G401 (cell line): ENCODE measurements at regions not wholly inside any gene's neighbourhood (a gene's known extent, or its start where the extent isn't known, plus 50 kb on each side); places are given as distances from the start of the nearest gene placed in this dataset.
"Not testable (repeated sequence)": the region's sequence is repeated elsewhere in the genome, so short reads cannot be mapped to it uniquely, and the experiment has no call there.

Experiments used
- DNase-seq: peaks from one replicate; pipeline ENCODE4 v3.0.0-alpha.2; 2015; ENCODE audit warnings: low spot score
- in situ Hi-C: cut with HindIII; loops from 2 replicates; pipeline ENCODE4 v1.10.0; 2016; ENCODE audit warnings: low sequenced_read_pairs, mixed read lengths

- in situ Hi-C loops, result no loop called here
- DNase-seq, result peak; percentile 74
Observed at GRCh38 chr11:100575860-100576717, 111.0 kb upstream of the ARHGAP42 start.

GRCh38 chr11:100576718-100577021, 110.4 kb upstream of the ARHGAP42 start:
- in situ Hi-C loops, result no loop called here
- no peak for DNase-seq

- in situ Hi-C loops, result no loop called here
- peak; percentile 36 for DNase-seq
Observed at GRCh38 chr11:100578831-100579311, 108.2 kb upstream of the ARHGAP42 start.

- DNase-seq, result no peak
- in situ Hi-C loops, result no loop called here
Observed at GRCh38 chr11:100581318-100581717, 105.8 kb upstream of the ARHGAP42 start.

- no peak for DNase-seq
- in situ Hi-C loops, result no loop called here
Observed at GRCh38 chr11:100584201-100584985, 102.7 kb upstream of the ARHGAP42 start.

GRCh38 chr11:100585728-100586127, 101.4 kb upstream of the ARHGAP42 start:
- no peak for DNase-seq
- in situ Hi-C loops, result no loop called here

GRCh38 chr11:100586361-100587101, 100.6 kb upstream of the ARHGAP42 start:
- no peak for DNase-seq
- in situ Hi-C loops, result no loop called here

GRCh38 chr11:100592619-100593260, 94.3 kb upstream of the ARHGAP42 start:
- no peak for DNase-seq
- in situ Hi-C loops, result no loop called here

GRCh38 chr11:100593291-100593690, 93.8 kb upstream of the ARHGAP42 start:
- in situ Hi-C loops, result no loop called here

GRCh38 chr11:100594320-100594719, 92.8 kb upstream of the ARHGAP42 start:
- in situ Hi-C loops, result no loop called here
- no peak for DNase-seq

More at GRCh38 chr11:100593291-100593690, 93.8 kb upstream of the ARHGAP42 start:
- DNase-seq, result no peak

- DNase-seq, result no peak
- in situ Hi-C loops, result no loop called here
Observed at GRCh38 chr11:100600941-100601340, 86.1 kb upstream of the ARHGAP42 start.

GRCh38 chr11:100602716-100603115, 84.4 kb upstream of the ARHGAP42 start:
- in situ Hi-C loops, result no loop called here
- DNase-seq, result no peak

GRCh38 chr11:100607761-100608160, 79.3 kb upstream of the ARHGAP42 start:
- DNase-seq, in situ Hi-C loops: not testable (repeated sequence)

- in situ Hi-C loops, result no loop called here
Observed at GRCh38 chr11:100612766-100613165, 74.3 kb upstream of the ARHGAP42 start.

GRCh38 chr11:100618914-100619313, 68.2 kb upstream of the ARHGAP42 start:
- no peak for DNase-seq

More at GRCh38 chr11:100612766-100613165, 74.3 kb upstream of the ARHGAP42 start:
- DNase-seq, result no peak

GRCh38 chr11:100619484-100619883, 67.6 kb upstream of the ARHGAP42 start:
- no peak for DNase-seq
- in situ Hi-C loops, result no loop called here

More at GRCh38 chr11:100618914-100619313, 68.2 kb upstream of the ARHGAP42 start:
- in situ Hi-C loops, result no loop called here

GRCh38 chr11:100622404-100622803, 64.7 kb upstream of the ARHGAP42 start:
- no peak for DNase-seq
- in situ Hi-C loops, result no loop called here

GRCh38 chr11:100624346-100624745, 62.7 kb upstream of the ARHGAP42 start:
- in situ Hi-C loops, result no loop called here
- no peak for DNase-seq

GRCh38 chr11:100625041-100625440, 62.0 kb upstream of the ARHGAP42 start:
- in situ Hi-C loops, result no loop called here
- DNase-seq, result no peak
